Stimulated activated CD8-positive, alpha-beta memory T cell treated with anti-CD3 and anti-CD28 coated beads, Interleukin-2, amount 100 ng/mL, for 48 hours (primary cell): ENCODE measurements at regions not wholly inside any gene's neighbourhood (a gene's known extent, or its start where the extent isn't known, plus 50 kb on each side); places are given as distances from the start of the nearest gene placed in this dataset.

Experiments
- DNase-seq, 2 donors: peaks; one replicate each; pipeline ENCODE4 v3.0.0-alpha.2; 2020; ENCODE audit warnings: low read depth in 2 of 2

DNA sequence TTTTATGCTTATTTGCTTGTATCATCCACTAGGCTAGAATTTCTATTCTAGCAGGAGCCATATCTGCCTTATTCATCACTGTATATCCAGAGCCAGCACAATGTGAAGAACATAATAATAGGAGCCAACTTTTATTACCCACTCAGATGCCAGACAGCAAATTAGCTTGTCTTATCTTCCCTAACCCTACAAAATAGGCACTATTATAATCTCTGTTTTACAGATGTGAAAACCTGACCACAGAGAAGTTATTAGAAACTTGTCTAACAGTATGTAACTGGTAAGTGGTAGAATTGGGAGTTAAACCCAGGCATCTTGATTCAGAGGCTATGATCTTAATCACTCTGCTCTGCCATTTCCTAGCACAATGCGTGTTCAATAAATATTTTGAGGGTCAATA is 579.5 kb downstream of the CAAP1 start:
- no peak for DNase-seq

DNA sequence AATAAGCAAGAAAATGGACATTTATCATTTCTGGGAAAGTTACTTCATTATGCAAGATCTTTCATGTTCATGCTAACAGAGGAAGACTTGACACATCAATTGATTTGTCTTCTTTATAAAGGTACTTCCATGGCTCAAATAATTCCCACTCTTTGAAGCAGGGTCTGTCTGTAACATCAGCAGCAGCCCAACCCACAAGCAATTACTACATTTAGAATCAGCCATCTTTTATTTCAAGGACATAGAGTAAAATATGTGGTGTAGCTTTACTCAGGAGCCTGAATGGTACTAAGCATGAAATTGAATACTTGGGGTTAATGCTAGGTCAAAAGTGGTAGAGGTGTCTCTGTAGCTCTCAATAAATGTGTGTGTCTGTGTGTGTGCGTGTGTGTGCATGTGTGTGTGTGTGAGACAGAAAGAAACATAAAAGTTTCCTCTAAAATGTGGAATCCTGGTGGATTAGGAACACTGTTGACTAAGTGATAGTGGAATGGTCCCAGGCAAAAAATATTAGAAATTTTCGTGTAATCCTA is 581.1 kb downstream of the CAAP1 start:
- no peak for DNase-seq

DNA sequence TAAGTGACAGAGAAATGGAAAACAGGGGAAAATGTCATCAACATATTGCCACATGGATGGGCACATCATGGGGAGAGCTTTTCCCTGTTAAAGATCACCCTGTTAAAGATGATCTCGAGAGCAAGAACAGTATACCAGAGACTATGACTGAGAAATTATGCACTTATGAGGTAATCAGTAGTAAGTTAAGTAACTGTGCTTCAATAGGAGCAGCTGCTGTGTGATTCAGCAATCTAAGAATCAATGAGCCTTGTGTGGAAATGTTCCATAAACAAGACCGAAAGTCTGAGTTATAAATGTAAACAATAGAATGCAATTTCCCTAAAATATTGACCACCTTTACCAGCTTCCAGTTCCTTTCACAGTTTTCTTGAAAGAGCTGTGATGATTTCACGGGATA is 582.3 kb downstream of the CAAP1 start:
- DNase-seq: no peak

DNA sequence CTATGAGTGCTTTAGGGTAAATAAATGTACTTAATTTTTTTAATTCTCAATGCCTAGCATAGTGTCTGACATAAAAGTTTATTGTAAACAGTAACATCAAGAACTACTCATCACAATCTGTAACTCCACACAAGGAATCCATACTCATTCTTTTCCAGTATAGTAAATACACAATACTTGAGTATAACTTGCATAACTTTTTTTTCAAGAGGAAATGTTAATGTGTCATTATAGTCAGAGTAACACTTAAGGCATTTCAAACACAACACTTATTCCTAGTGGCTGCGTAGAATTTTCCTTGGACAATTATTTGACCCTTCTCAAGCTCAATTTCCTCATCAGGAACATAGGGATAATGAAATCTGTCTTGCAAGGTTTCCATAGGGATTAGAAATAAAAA is 584.3 kb downstream of the CAAP1 start:
- DNase-seq: no peak

DNA sequence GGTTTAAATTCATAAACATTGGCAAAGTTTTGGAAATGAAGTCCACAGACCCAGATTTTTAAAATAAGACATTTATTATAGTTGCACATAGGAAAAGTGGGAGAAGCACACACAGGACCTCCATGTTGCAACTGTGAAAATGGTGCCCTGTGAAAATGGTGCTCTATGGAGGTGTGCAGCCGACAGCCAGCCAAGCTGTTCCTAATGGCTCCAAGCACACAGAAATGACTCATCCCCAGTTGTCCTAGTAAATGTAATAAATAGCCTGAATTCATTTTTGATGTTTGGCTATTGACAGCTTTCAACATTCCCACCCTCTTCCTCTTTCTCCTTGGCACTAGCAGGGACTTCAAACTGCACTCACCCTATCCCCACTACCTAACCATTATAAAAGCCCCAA is 590.9 kb downstream of the CAAP1 start:
- no peak for DNase-seq

DNA sequence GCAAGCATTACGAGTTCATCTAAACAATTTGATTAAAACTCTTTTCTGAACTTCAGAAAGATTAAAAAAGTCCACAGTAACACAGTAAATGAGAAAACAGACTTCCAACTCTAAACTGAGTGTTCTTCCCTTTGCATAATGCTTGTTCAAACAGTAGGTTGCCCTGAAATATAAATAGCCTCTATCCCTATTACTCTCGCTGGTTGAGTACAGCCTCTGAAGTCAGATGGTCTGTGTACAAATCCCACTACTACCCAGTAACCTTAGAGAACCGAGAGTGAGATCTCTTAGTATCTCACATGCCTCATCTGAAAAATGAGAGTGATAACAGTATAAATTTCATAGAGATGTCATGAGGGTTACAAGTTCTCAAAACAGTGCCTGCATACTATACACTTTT is 591.6 kb downstream of the CAAP1 start:
- DNase-seq: no peak

DNA sequence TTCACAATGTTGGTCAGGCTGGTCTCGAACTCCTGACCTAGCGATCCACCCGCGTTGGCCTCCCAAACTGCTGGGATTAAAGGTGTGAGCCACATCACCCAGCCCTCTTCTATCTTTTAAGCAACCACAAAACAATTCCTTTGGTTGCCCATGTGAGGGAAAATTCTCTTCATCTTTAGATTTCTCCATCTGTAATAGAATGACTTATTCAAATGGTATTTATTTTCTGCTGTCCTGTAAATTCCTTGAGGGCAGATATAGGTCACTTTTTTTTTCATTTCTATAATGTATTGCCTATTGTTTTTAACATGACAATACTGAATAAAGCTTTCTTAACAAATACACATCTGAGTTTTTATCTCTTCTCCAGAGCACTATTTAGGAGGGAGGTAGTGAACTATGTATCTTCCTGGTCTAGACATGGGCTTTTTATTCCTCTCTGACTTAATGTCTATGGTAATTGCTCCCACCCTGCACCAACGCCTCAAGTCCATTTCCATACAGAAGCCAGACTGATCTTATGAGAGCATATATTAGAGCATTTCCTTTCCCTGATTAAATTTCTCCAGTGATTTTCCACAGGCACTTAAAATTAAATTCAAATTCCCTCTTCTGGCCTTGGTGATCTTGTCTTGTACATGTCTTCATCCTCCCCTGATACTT is 595.6 kb downstream of the CAAP1 start:
- no peak for DNase-seq

DNA sequence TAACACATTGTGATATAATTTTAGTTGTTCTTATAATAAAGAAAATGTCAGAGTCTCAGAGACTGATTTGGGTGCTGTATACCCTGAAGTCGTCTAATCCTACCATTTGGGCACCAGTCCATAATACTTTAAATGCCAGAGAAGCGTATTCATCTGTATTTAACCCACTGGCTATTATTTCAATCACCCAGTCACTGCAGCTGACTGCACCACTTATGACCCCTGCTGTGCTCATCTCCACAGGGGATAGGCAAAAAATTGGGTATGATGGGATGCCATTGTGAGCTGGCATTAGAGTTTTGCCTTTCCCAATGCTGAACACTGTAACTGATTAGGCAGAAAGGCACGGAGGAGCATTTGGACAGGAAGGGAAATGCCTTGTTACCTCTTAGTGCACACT is 599.7 kb downstream of the CAAP1 start:
- DNase-seq: no peak

GRCh38 chr9:26271495-26272122 is 593.4 kb upstream of the TUSC1 start:
- no peak for DNase-seq

DNA sequence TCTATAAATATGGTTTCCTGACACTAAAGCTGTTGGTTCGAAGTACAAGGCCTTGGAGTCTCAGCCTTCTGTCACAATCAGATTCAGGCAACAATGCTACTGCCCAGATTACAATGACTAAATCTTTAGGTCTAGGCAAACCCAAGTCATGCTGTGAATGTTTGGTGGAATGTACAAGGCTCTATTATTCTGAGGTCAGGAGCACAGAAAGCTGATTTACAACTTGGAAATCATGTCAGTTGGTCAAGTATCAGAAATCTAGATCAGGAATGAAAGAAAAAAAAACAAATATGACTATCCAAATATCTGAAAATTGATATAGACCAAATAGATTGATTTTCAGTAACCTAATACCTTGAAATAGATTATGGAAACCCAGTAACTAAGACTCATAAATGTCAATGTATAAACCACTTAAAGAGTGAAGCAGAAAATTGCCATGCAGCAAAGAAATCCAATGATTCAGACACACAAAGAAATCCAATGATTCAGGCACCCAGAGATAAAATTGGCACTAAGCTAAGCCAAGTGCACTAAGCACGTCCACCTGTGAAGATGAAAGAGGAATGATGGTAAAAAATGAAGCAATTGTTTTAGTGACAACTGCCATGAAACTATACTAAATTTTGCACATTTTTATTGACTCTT is 588.0 kb upstream of the TUSC1 start:
- no peak for DNase-seq

GRCh38 chr9:26264709-26265601 is 586.7 kb upstream of the TUSC1 start:
- no peak for DNase-seq

DNA sequence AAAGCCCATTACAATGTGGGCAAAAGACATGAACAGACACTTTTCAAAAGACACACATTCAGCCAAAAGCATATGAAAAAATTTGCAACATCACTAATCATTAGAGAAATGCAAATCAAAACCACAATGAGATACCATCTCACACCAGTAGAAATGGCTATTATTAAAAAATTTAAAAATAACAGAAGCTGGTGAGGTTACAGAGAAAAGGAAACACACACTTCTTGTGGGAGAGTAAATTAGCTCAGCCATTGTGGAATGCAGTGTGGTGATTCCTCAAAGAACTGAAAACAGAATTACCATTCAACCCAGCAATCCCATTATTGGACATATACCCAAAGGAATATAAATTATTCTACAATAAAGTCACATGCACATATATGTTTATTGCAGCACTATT is 585.2 kb upstream of the TUSC1 start:
- no peak for DNase-seq

DNA sequence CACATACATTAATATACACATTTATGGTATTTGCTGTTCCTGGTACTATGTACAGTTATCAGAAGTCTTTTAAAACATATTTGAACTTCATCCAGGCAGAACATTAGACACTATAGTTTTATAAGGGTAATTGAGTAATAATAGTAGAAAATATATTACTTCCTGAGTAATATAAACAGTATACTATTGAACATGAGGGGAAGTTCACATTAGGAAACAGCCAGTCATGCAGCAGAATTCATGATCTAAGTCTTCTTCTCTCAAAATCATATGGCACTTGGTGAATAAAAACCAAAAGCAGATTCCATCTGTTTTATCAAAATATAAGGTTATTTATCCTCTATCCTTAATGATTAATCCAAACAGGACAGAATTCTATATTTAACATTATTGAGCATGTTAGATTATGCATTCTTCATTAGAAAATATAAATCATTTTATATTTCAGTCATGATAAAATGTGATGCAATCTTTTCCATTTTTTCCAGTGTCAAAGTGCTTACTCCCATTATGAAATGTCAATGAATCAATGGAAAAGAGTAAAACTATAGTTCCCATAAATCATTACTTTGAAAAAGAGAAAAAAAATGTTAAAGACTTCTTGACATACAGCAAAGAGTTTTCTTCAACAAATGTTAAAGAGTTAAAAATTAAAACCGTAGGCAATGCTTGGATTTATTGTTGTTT is 584.3 kb upstream of the TUSC1 start:
- DNase-seq: no peak

DNA sequence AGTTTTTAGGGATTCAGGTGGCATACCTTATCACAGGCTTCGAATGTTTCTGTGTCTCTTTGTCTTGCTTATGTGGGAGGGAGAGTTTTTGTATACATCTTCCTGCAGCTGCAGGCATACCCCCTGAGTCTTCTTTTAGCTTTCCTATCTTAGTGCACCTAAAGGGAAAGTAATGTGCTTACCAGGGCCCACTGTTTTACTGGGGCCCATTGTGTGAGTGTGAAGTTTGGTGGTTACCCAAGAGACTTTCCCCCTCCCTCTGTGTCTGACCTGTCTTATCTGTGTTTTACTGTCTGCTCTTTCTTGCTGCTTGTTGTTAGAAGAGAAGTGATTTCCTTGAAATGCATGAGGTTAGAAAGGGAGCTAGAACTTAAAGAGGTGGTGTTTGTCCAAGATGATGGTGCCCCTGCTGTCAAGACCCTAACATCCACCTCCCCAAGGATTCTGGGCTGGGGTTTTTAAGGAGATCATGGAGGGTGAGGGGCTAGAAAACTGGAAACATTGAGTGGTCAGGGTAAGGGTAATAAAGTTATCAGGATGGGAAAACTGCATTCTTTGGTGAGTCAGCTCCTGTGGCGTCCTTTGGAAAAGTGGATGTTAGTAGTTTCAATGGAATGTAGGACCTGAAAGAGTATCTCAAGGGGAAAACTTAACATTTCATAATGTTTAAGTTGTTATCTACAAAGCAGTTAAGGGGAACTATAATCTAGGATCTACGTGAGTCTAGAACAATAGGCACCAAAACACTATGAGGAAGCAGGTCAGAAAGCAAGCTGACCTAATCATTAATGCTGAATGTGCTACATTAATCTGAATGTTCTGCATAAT is 583.5 kb upstream of the TUSC1 start:
- DNase-seq: no peak

- DNase-seq: no peak
Measured at GRCh38 chr9:26260238-26260637, 582.0 kb upstream of the TUSC1 start.

- DNase-seq: no peak
Measured at GRCh38 chr9:26247861-26248260, 569.6 kb upstream of the TUSC1 start.

DNA sequence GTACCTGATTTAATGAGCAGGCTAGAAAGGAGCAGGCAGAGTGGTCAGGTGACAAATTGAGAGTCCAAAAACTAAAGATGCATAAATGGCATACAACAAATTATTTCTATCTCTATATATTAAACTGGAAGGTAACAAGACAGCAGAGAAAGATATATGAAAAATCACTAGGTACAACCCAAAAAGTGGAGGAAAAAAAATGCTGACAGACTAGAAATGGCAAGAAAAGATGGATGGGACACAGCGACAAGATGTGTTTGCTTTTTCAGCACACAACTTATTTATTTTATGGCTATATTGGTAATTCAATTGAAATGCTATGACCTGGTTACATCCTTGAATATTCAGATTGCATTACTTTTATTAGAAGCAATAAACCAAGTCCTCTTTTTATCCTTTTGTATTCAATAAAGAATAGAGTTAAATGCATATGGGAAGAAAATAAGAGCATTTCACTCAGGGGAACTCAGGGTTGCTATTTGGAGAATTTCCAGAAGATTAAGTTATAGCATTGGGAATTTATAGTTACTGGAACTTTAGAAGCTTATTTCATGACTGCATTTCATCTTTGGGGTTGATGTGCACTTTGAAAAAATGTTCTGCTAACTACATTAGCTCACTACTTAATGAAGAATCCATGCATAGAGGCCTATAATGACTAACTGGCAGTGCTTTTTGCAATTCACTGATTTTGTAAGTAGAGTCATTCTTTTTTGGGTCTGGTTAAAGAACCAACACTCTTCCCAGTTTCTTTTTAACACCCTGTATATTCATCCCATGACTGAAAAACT is 566.6 kb upstream of the TUSC1 start:
- DNase-seq: no peak

DNA sequence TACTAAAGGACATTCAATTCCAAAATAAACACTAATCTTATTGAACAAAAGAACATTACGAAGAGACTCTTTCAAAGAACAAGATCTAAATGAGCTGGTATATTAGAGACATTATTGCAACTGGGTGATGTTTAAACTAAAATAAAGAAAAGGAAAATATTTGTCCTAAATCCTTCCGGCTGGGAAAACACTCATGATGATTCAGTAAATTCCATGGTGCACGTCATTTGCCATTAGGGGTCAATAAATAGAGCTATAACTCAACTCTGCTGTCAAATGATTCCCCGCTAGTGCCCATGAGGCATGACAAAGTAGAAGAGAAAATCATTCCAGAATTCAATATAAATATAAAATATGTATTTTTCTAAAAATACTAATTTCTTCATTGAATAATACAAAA is 565.5 kb upstream of the TUSC1 start:
- DNase-seq: no peak

GRCh38 chr9:26243029-26243697 is 564.9 kb upstream of the TUSC1 start:
- no peak for DNase-seq
